22Rv1 (cell line): ENCODE measurements at regions not wholly inside any gene's neighbourhood (a gene's known extent, or its start where the extent isn't known, plus 50 kb on each side); places are given as distances from the start of the nearest gene placed in this dataset.
"Not testable (repeated sequence)": the region's sequence is repeated elsewhere in the genome, so short reads cannot be mapped to it uniquely, and the experiment has no call there.

Experiments used
- H3K27ac ChIP-seq: fragments of 450-650 bp; 2 replicates; pipeline ENCODE4 v1.5.1; 2017
- ZFX ChIP-seq: fragments of 450-650 bp; IDR thresholded peaks from 2 replicates; pipeline ENCODE4 v1.6.1; 2017; ENCODE audit warnings: antibody characterized with exemption, borderline replicate concordance
- TF ChIP-seq, protein P1 (sequence below): fragments of 450-650 bp; IDR thresholded peaks from 2 replicates; pipeline ENCODE4 v1.5.1; 2017; ENCODE audit warnings: mild to moderate bottlenecking

- TF ChIP-seq, protein P1, sequence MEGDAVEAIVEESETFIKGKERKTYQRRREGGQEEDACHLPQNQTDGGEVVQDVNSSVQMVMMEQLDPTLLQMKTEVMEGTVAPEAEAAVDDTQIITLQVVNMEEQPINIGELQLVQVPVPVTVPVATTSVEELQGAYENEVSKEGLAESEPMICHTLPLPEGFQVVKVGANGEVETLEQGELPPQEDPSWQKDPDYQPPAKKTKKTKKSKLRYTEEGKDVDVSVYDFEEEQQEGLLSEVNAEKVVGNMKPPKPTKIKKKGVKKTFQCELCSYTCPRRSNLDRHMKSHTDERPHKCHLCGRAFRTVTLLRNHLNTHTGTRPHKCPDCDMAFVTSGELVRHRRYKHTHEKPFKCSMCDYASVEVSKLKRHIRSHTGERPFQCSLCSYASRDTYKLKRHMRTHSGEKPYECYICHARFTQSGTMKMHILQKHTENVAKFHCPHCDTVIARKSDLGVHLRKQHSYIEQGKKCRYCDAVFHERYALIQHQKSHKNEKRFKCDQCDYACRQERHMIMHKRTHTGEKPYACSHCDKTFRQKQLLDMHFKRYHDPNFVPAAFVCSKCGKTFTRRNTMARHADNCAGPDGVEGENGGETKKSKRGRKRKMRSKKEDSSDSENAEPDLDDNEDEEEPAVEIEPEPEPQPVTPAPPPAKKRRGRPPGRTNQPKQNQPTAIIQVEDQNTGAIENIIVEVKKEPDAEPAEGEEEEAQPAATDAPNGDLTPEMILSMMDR, result no peak
- no peak for TF ChIP-seq ZFX
Measured at GRCh38 chr6:97757575-97757974, 474.6 kb upstream of the MMS22L start.

GRCh38 chr6:97765461-97765860 lies 482.4 kb upstream of the MMS22L start:
- TF ChIP-seq, protein P1, result no peak
- TF ChIP-seq ZFX, result no peak
- H3K27ac ChIP-seq, result no peak overlapping the region

More at GRCh38 chr6:97757575-97757974, 474.6 kb upstream of the MMS22L start:
- no peak overlapping the region for H3K27ac ChIP-seq

- H3K27ac ChIP-seq, result no peak overlapping the region
- no peak for TF ChIP-seq ZFX
- TF ChIP-seq, protein P1, result no peak
Measured at GRCh38 chr6:97771372-97771771, 488.4 kb upstream of the MMS22L start.

DNA sequence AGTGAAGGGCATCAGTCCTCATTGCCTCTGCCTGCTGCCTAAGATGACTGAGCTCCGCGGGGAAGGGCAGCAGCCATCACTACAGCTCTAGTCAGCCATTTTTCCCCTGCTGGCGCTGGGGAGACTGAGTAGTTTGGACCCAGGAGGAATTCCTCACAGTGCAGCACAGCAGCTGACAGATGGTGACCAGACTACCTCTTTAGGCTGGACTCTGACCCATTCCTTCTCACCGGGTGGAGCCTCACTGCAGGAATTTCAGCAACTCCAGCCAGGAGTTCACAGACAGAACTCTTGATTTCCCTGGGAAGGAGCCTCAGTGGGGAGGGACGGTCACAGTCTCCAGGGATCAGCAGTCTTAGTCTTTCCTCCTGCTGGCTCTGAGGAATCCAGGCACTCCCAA lies 492.0 kb upstream of the MMS22L start:
- no peak for TF ChIP-seq ZFX
- TF ChIP-seq, protein P1, result no peak
- H3K27ac ChIP-seq, result no peak overlapping the region

DNA sequence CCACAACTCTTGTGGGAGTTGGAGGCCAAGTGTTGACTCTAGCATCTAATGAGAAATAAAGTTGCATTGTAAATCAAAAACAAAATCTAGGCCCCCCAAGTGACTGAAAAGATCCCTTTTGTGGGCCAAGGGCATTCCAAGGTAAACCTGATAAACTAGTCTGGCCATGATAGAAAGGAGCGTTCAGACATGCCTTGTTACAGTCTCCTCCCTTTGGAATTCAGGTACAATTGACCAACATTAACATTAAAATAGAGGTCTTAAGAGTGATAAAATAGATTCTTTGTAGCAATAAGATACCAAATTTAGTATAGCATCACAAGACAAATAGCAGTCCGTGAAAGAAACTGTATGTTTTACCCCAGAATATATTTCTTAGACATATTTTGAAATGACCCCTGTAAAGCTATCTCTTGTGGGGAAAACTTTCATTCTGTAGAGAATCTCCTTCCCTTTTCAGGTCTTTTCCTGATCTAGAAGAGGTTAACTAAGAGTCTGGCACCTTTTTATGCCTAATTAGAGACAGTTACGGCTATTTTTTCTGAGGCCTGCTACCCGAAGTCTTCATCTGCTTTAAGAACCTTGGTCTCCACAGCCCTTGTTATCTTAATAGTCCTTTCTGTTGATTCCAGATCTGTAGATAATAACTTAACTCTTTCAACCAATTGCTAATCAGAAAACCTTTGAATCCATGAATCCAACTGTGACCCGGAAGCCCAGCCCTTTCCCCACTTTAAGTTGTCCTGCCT lies 495.4 kb upstream of the MMS22L start:
- no peak overlapping the region for H3K27ac ChIP-seq
- TF ChIP-seq, protein P1, result no peak
- no peak for TF ChIP-seq ZFX

GRCh38 chr6:97779039-97779766 lies 496.2 kb upstream of the MMS22L start:
- H3K27ac ChIP-seq, result not testable (repeated sequence)

DNA sequence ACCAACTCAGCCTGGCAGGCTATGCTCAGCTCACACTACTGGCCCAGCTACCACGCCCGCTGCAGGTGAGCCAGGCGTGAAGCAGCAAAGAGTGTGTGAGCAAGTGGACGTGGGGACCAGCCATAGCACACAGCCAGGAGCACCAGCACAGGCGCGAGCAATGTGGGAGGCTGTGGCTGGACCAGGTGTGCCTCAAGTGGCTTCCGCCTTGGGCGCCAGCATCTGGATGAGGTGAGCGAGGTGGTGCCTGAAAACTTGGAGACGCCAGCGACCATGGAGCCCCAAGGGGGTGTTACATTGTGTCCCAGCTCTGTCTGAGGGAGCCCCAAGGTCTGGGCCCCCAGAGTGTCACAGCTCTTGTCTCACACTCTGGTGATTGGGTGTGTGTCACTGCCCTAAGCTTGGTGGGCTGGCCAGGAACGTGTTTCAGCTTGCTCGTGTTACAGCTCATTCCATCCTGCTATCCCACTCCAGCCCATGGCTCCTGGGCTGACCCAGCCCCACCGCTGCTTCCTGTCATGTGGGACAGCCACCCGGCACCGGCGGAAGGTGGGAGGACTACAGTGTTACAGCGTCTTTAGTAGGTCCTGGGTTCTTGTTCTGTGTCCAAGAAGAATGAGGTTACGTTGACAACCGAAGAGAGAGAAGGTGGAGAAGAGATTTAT lies 508.0 kb upstream of the MMS22L start:
- no peak overlapping the region for H3K27ac ChIP-seq
- no peak for TF ChIP-seq ZFX
- TF ChIP-seq, protein P1, result no peak
